Loucy (cell line): ENCODE measurements at regions not wholly inside any gene's neighbourhood (a gene's known extent, or its start where the extent isn't known, plus 50 kb on each side); places are given as distances from the start of the nearest gene placed in this dataset.

Source experiments
- H2AFZ ChIP-seq: fragments of 200-600 bp; sonication (generic); 2 replicates; pipeline ENCODE4 v1.6.0; 2016; ENCODE audit warnings: antibody characterized with exemption, mild to moderate bottlenecking, low read length, moderate library complexity
- H3F3A ChIP-seq: fragments of 200-600 bp; 2 replicates; pipeline ENCODE4 v1.6.0; 2016; ENCODE audit warnings: antibody characterized with exemption, low read depth, mild to moderate bottlenecking
- H3K27me3 ChIP-seq: fragments of 200-600 bp; sonication (generic); 2 replicates; pipeline ENCODE4 v1.6.1; 2014; ENCODE audit warnings: low read length, mild to moderate bottlenecking; ENCODE audit not compliant: insufficient read depth, poor library complexity, severe bottlenecking
- H3K36me3 ChIP-seq: fragments of 200-600 bp; sonication (generic); 2 replicates; pipeline ENCODE4 v1.6.1; 2016; ENCODE audit warnings: low read length; ENCODE audit not compliant: insufficient read depth
- H3K4me1 ChIP-seq: fragments of 200-600 bp; sonication (generic); 2 replicates; pipeline ENCODE4 v1.5.1; 2014; ENCODE audit warnings: low read length, mild to moderate bottlenecking; ENCODE audit not compliant: insufficient read depth, poor library complexity, severe bottlenecking
- H3K4me2 ChIP-seq: fragments of 200-600 bp; sonication (generic); 2 replicates; pipeline ENCODE4 v1.6.0; 2014; ENCODE audit warnings: antibody characterized with exemption, low read length, low read depth, mild to moderate bottlenecking; ENCODE audit not compliant: poor library complexity, severe bottlenecking
- H3K4me3 ChIP-seq: fragments of 200-600 bp; sonication (generic); 2 replicates; pipeline ENCODE4 v1.5.1; 2014; ENCODE audit warnings: low read length, mild to moderate bottlenecking, mixed read lengths; ENCODE audit not compliant: poor library complexity, severe bottlenecking
- H3K79me2 ChIP-seq: fragments of 200-600 bp; sonication (generic); 2 replicates; pipeline ENCODE4 v1.6.1; 2014; ENCODE audit warnings: low read length; ENCODE audit not compliant: insufficient read depth
- H3K9ac ChIP-seq: fragments of 200-600 bp; sonication (generic); 2 replicates; pipeline ENCODE4 v1.6.0; 2014; ENCODE audit warnings: mild to moderate bottlenecking, low read depth, low read length, moderate library complexity; ENCODE audit not compliant: poor library complexity, severe bottlenecking
- H3K9me2 ChIP-seq: fragments of 200-600 bp; sonication (generic); replicated peaks from 2 replicates; pipeline ENCODE4 v1.6.1; 2016; ENCODE audit warnings: low read depth, low read length, mixed read lengths
- H3K9me3 ChIP-seq: fragments of 200-600 bp; sonication (generic); 2 replicates; pipeline ENCODE4 v1.6.1; 2014; ENCODE audit warnings: mild to moderate bottlenecking, antibody characterized with exemption, low read length, low read depth; ENCODE audit not compliant: insufficient read depth
- H4K20me1 ChIP-seq: fragments of 200-600 bp; sonication (generic); 2 replicates; pipeline ENCODE4 v1.6.0; 2014; ENCODE audit warnings: antibody characterized with exemption, low read length, mild to moderate bottlenecking; ENCODE audit not compliant: insufficient read depth, poor library complexity, severe bottlenecking
- CTCF ChIP-seq: fragments of 200-600 bp; sonication (generic); conservative IDR thresholded peaks from 2 replicates; pipeline ENCODE4 v1.5.1; 2014; ENCODE audit warnings: mild to moderate bottlenecking, antibody characterized with exemption, low read length
- EZH2phosphoT487 ChIP-seq: fragments of 200-600 bp; IDR thresholded peaks from 2 replicates; pipeline ENCODE4 v1.6.1; 2018; ENCODE audit warnings: antibody characterized with exemption, mild to moderate bottlenecking, moderate library complexity, borderline replicate concordance

- Histone ChIP-seq H3K4me1 (no peaks in the 10 kb centered on the region), H3K9me2 (no peaks in the 10 kb centered on the region), H3K9me3 (no peaks in the 10 kb centered on the region), H4K20me1 (no peaks in the 10 kb centered on the region), H3K36me3 (no peaks in the 10 kb centered on the region), H2AFZ (no peak overlapping the region), H3K4me3 (no peak overlapping the region), H3K79me2 (no peaks in the 10 kb centered on the region), H3K27me3 (no peaks in the 10 kb centered on the region), H3K9ac (no peak overlapping the region), H3K4me2 (no peak overlapping the region), H3F3A (no peaks in the 10 kb centered on the region)
- TF ChIP-seq EZH2phosphoT487 (no peak), CTCF (no peak)
These were observed 914.8 kb upstream of the GRIA3 start for GRCh38 chrX:122269243-122269781.

GRCh38 chrX:122270809-122271494 is 913.1 kb upstream of the GRIA3 start:
- Histone ChIP-seq H3K4me2 (no peak overlapping the region), H3K9me3 (no peaks in the 10 kb centered on the region), H3K4me3 (no peak overlapping the region), H3F3A (no peaks in the 10 kb centered on the region), H3K9me2 (no peaks in the 10 kb centered on the region), H2AFZ (no peak overlapping the region), H3K27me3 (no peaks in the 10 kb centered on the region), H3K36me3 (no peaks in the 10 kb centered on the region), H3K4me1 (no peaks in the 10 kb centered on the region), H3K9ac (no peak overlapping the region), H3K79me2 (no peaks in the 10 kb centered on the region), H4K20me1 (no peaks in the 10 kb centered on the region)
- no peak for TF ChIP-seq EZH2phosphoT487
- TF ChIP-seq CTCF = no peak

GRCh38 chrX:122272011-122272410 is 912.1 kb upstream of the GRIA3 start:
- no peaks in the 10 kb centered on the region for H4K20me1 ChIP-seq
- no peak overlapping the region for H3K9ac ChIP-seq
- no peaks in the 10 kb centered on the region for H3K36me3 ChIP-seq
- H3K4me1 ChIP-seq = no peaks in the 10 kb centered on the region
- no peak overlapping the region for H2AFZ ChIP-seq
- H3K27me3 ChIP-seq = no peaks in the 10 kb centered on the region
- no peaks in the 10 kb centered on the region for H3K9me3 ChIP-seq
- H3K79me2 ChIP-seq = no peaks in the 10 kb centered on the region
- no peaks in the 10 kb centered on the region for H3F3A ChIP-seq
- H3K4me3 ChIP-seq = no peak overlapping the region
- no peaks in the 10 kb centered on the region for H3K9me2 ChIP-seq
- no peak for TF ChIP-seq EZH2phosphoT487
- TF ChIP-seq CTCF = no peak
- no peak overlapping the region for H3K4me2 ChIP-seq
